ENCODE measurements at regions not wholly inside any gene's neighbourhood (a gene's known extent, or its start where the extent isn't known, plus 50 kb on each side); places are given as distances from the start of the nearest gene placed in this dataset.
"Not testable (repeated sequence)": the region's sequence is repeated elsewhere in the genome, so short reads cannot be mapped to it uniquely, and the experiment has no call there.

- no peak for DNase-seq
- Mint-ChIP-seq H3K9me3 (no peaks in the 10 kb centered on the region), H3K36me3 (ENCODE audit: low read depth) (no peaks in the 10 kb centered on the region), H3K4me1 (no peaks in the 10 kb centered on the region), H3K27me3 (no peaks in the 10 kb centered on the region), H3K27ac (no peak overlapping the region), H3K4me3 (no peak overlapping the region)
- ChIA-PET POLR2A (no interaction called here), CTCF (no interaction called here)
Observed at GRCh38 chr10:23614483-23614882, 175.6 kb downstream of the OTUD1 start.

GRCh38 chr10:23630376-23630775 is 191.5 kb downstream of the OTUD1 start:
- DNase-seq, result no peak
- Mint-ChIP-seq H3K4me1 (no peaks in the 10 kb centered on the region), H3K4me3 (no peak overlapping the region), H3K36me3 (ENCODE audit: low read depth) (no peaks in the 10 kb centered on the region), H3K27ac (no peak overlapping the region), H3K9me3 (peaks cover 3% of the 10 kb centered on the region), H3K27me3 (no peaks in the 10 kb centered on the region)
- POLR2A ChIA-PET, result no interaction called here
- CTCF ChIA-PET, result no interaction called here

- ChIA-PET CTCF (no interaction called here), POLR2A (no interaction called here)
- DNase-seq, result no peak
- Mint-ChIP-seq H3K36me3 (ENCODE audit: low read depth) (no peaks in the 10 kb centered on the region), H3K4me3 (no peak overlapping the region), H3K27ac (no peak overlapping the region), H3K4me1 (no peaks in the 10 kb centered on the region), H3K27me3 (no peaks in the 10 kb centered on the region), H3K9me3 (peaks cover 3% of the 10 kb centered on the region)
Observed at GRCh38 chr10:23630885-23631284, 192.0 kb downstream of the OTUD1 start.

GRCh38 chr10:23643111-23643780 is 204.4 kb downstream of the OTUD1 start:
- Mint-ChIP-seq H3K27ac (no peak overlapping the region), H3K4me3 (no peak overlapping the region), H3K9me3 (no peaks in the 10 kb centered on the region), H3K4me1 (no peaks in the 10 kb centered on the region), H3K27me3 (peaks cover 3% of the 10 kb centered on the region), H3K36me3 (ENCODE audit: low read depth) (no peaks in the 10 kb centered on the region)
- no peak for DNase-seq
- POLR2A ChIA-PET, result no interaction called here
- CTCF ChIA-PET, result no interaction called here

- no peak for DNase-seq
- ChIA-PET CTCF (no interaction called here), POLR2A (no interaction called here)
- Mint-ChIP-seq H3K4me3 (no peak overlapping the region), H3K4me1 (no peaks in the 10 kb centered on the region), H3K36me3 (ENCODE audit: low read depth) (no peaks in the 10 kb centered on the region), H3K9me3 (no peaks in the 10 kb centered on the region), H3K27ac (no peak overlapping the region), H3K27me3 (no peaks in the 10 kb centered on the region)
Observed at GRCh38 chr10:23648618-23649017, 209.7 kb downstream of the OTUD1 start.

- Mint-ChIP-seq H3K36me3 (ENCODE audit: low read depth) (no peaks in the 10 kb centered on the region), H3K27me3 (no peaks in the 10 kb centered on the region), H3K27ac (no peak overlapping the region), H3K4me3 (no peak overlapping the region), H3K9me3 (no peaks in the 10 kb centered on the region), H3K4me1 (no peaks in the 10 kb centered on the region)
- DNase-seq, result no peak
- ChIA-PET CTCF (no interaction called here), POLR2A (no interaction called here)
Observed at GRCh38 chr10:23656735-23657134, 217.9 kb downstream of the OTUD1 start.

GRCh38 chr10:23657677-23658076 is 218.8 kb downstream of the OTUD1 start:
- no peak for DNase-seq
- Mint-ChIP-seq H3K4me3 (no peak overlapping the region), H3K9me3 (no peaks in the 10 kb centered on the region), H3K36me3 (ENCODE audit: low read depth) (no peaks in the 10 kb centered on the region), H3K4me1 (no peaks in the 10 kb centered on the region), H3K27me3 (no peaks in the 10 kb centered on the region), H3K27ac (no peak overlapping the region)
- CTCF ChIA-PET, result no interaction called here
- POLR2A ChIA-PET, result no interaction called here

GRCh38 chr10:23671866-23672265 is 233.0 kb downstream of the OTUD1 start:
- H3K4me1 Mint-ChIP-seq; H3K27me3 Mint-ChIP-seq; H3K4me3 Mint-ChIP-seq; DNase-seq; H3K27ac Mint-ChIP-seq; H3K36me3 Mint-ChIP-seq (ENCODE audit: low read depth); POLR2A ChIA-PET; CTCF ChIA-PET; H3K9me3 Mint-ChIP-seq: not testable (repeated sequence)

- no peaks in the 10 kb centered on the region for H3K27me3 Mint-ChIP-seq
- no peak for DNase-seq
- H3K27ac Mint-ChIP-seq, result no peak overlapping the region
- peaks cover 2% of the 10 kb centered on the region for H3K9me3 Mint-ChIP-seq
- no peaks in the 10 kb centered on the region for H3K36me3 Mint-ChIP-seq (ENCODE audit: low read depth)
- H3K4me3 Mint-ChIP-seq, result no peak overlapping the region
- H3K4me1 Mint-ChIP-seq, result no peaks in the 10 kb centered on the region
- POLR2A ChIA-PET, result no interaction called here
- CTCF ChIA-PET, result no interaction called here
Observed at GRCh38 chr10:23675585-23675984, 236.7 kb downstream of the OTUD1 start.

GRCh38 chr10:23676296-23676695 is 237.4 kb downstream of the OTUD1 start:
- H3K4me3 Mint-ChIP-seq, result no peak overlapping the region
- no peak overlapping the region for H3K27ac Mint-ChIP-seq
- H3K9me3 Mint-ChIP-seq, result peaks cover 2% of the 10 kb centered on the region
- ChIA-PET POLR2A (no interaction called here), CTCF (no interaction called here)
- H3K4me1 Mint-ChIP-seq, result no peaks in the 10 kb centered on the region
- no peak for DNase-seq
- H3K27me3 Mint-ChIP-seq, result no peaks in the 10 kb centered on the region
- no peaks in the 10 kb centered on the region for H3K36me3 Mint-ChIP-seq (ENCODE audit: low read depth)

- no peaks in the 10 kb centered on the region for H3K4me1 Mint-ChIP-seq
- H3K36me3 Mint-ChIP-seq (ENCODE audit: low read depth), result no peaks in the 10 kb centered on the region
- no peaks in the 10 kb centered on the region for H3K9me3 Mint-ChIP-seq
- no peak overlapping the region for H3K4me3 Mint-ChIP-seq
- no peak overlapping the region for H3K27ac Mint-ChIP-seq
- POLR2A ChIA-PET, result no interaction called here
- CTCF ChIA-PET, result no interaction called here
- H3K27me3 Mint-ChIP-seq, result peaks cover under 1% of the 10 kb centered on the region
- no peak for DNase-seq
Observed at GRCh38 chr10:23686722-23687121, 247.8 kb downstream of the OTUD1 start.

GRCh38 chr10:23692736-23693135 is 253.9 kb downstream of the OTUD1 start:
- no peaks in the 10 kb centered on the region for H3K36me3 Mint-ChIP-seq (ENCODE audit: low read depth)
- no peak for DNase-seq
- H3K27ac Mint-ChIP-seq, result no peak overlapping the region
- H3K27me3 Mint-ChIP-seq, result peaks cover 46% of the 10 kb centered on the region
- CTCF ChIA-PET, result no interaction called here
- H3K4me3 Mint-ChIP-seq, result no peak overlapping the region
- POLR2A ChIA-PET, result no interaction called here
- H3K9me3 Mint-ChIP-seq, result no peaks in the 10 kb centered on the region
- H3K4me1 Mint-ChIP-seq, result no peaks in the 10 kb centered on the region

GRCh38 chr10:23693501-23693901 is 254.6 kb downstream of the OTUD1 start:
- CTCF ChIA-PET, result no interaction called here
- POLR2A ChIA-PET, result no interaction called here
- DNase-seq, result no peak
- peaks cover 46% of the 10 kb centered on the region for H3K27me3 Mint-ChIP-seq
- no peaks in the 10 kb centered on the region for H3K36me3 Mint-ChIP-seq (ENCODE audit: low read depth)
- no peak overlapping the region for H3K27ac Mint-ChIP-seq
- no peaks in the 10 kb centered on the region for H3K9me3 Mint-ChIP-seq
- no peaks in the 10 kb centered on the region for H3K4me1 Mint-ChIP-seq
- no peak overlapping the region for H3K4me3 Mint-ChIP-seq

GRCh38 chr10:23693925-23694324 is 255.1 kb downstream of the OTUD1 start:
- ChIA-PET CTCF (no interaction called here), POLR2A (no interaction called here)
- no peak for DNase-seq
- Mint-ChIP-seq H3K27ac (no peak overlapping the region), H3K27me3 (peaks cover 47% of the 10 kb centered on the region), H3K9me3 (no peaks in the 10 kb centered on the region), H3K4me3 (no peak overlapping the region), H3K4me1 (no peaks in the 10 kb centered on the region), H3K36me3 (ENCODE audit: low read depth) (no peaks in the 10 kb centered on the region)

GRCh38 chr10:23694446-23694920 is 255.6 kb downstream of the OTUD1 start:
- Mint-ChIP-seq H3K4me3 (no peak overlapping the region), H3K36me3 (ENCODE audit: low read depth) (no peaks in the 10 kb centered on the region), H3K27me3 (peaks cover 48% of the 10 kb centered on the region), H3K9me3 (no peaks in the 10 kb centered on the region), H3K4me1 (no peaks in the 10 kb centered on the region), H3K27ac (no peak overlapping the region)
- ChIA-PET POLR2A (no interaction called here), CTCF (no interaction called here)
- no peak for DNase-seq
